ENCODE measurements at regions not wholly inside any gene's neighbourhood (a gene's known extent, or its start where the extent isn't known, plus 50 kb on each side); places are given as distances from the start of the nearest gene placed in this dataset.

GRCh38 chr16:82248677-82249076 is 78.7 kb upstream of the MPHOSPH6 start (continued):
- TF ChIP-seq CBX3 (IDR thresholded peaks at IDR 0.05; ENCODE audit: borderline replicate concordance, low read depth) = no peak

GRCh38 chr16:82248012-82248656 is 78.1 kb upstream of the MPHOSPH6 start:
- no peaks in the 10 kb centered on the region for H3K9me3 ChIP-seq (replicated peaks; ENCODE audit: control insufficient read depth, insufficient read depth, low read length)
- H3K27ac ChIP-seq (ENCODE audit: control insufficient read depth, insufficient read depth) = no peak overlapping the region
- CTCF ChIA-PET = interaction anchor here (4.7 kb wide), 1 partner anchor 15 kb away, joined by 27 read pairs; no protein-coding TSS in a partner anchor
- no peak overlapping the region for H3K4me2 ChIP-seq (ENCODE audit: control insufficient read depth, insufficient read depth)
- in situ Hi-C loops (cut with MboI) = no loop called here
- no peaks in the 10 kb centered on the region for H4K20me1 ChIP-seq (ENCODE audit: control insufficient read depth, insufficient read depth)
- no peak overlapping the region for H3K4me3 ChIP-seq
- no peaks in the 10 kb centered on the region for H3K4me1 ChIP-seq (ENCODE audit: control insufficient read depth, insufficient read depth, low read length)
- H3K27me3 ChIP-seq (replicated peaks in 1 of 2; ENCODE audit: control insufficient read depth in 2 of 2, insufficient read depth in 2 of 2, low read length in 1 of 2) = no peaks in the 10 kb centered on the region; a peak in 1 of 4 replicates
- H2AFZ ChIP-seq (ENCODE audit: control insufficient read depth, low read depth, low read length) = no peak overlapping the region
- WGBS (ENCODE audit: insufficient coverage, insufficient replicate concordance, low lambda C conversion rate, missing lambda C conversion rate) = 36% methylated on average over 5 of the region's 5 CpGs
- no peak for DNase-seq (ENCODE audit: low read depth, low spot score)
- intact Hi-C loops (cut with micrococcal nuclease; ENCODE audit: unreplicated experiment) = no loop called here
- RAD21 ChIA-PET (ENCODE audit: unreplicated experiment) = no interaction called here
- H3K36me3 ChIP-seq (ENCODE audit: control insufficient read depth in 2 of 2, insufficient read depth in 2 of 2, low read length in 1 of 2) = no peaks in the 10 kb centered on the region
- H3K79me2 ChIP-seq (ENCODE audit: control insufficient read depth, insufficient read depth, low read length) = no peaks in the 10 kb centered on the region
- SMC1A ChIA-PET (ENCODE audit: uncharacterized antibody, unreplicated experiment) = interaction anchor here (0.6 kb wide), 1 partner anchor 18 kb away, joined by 3 read pairs; no protein-coding TSS in a partner anchor
- POLR2A ChIA-PET = no interaction called here
- no TSS peak for BruUV-seq (replicated peaks)
- H3K9ac ChIP-seq (ENCODE audit: control insufficient read depth, insufficient read depth, low read length) = no peak overlapping the region
- no peak for FAIRE-seq
- ATAC-seq = no peak
- TF ChIP-seq KLF5 (IDR thresholded peaks at IDR 0.05; ENCODE audit: partially characterized antibody) (no peak), MTA3 (IDR thresholded peaks at IDR 0.05; ENCODE audit: borderline replicate concordance, low read length) (no peak), SMARCA5 (IDR thresholded peaks at IDR 0.05) (no peak), SRF (IDR thresholded peaks at IDR 0.05; ENCODE audit: low read depth in 2 of 2, low read length in 2 of 2) (no peak), RAD21 (IDR thresholded peaks at IDR 0.05; ENCODE audit: insufficient read depth, low read depth, low read length) (no peak), JUND (IDR thresholded peaks at IDR 0.05; ENCODE audit: low read depth, low read length) (no peak), BHLHE40 (IDR thresholded peaks at IDR 0.05; ENCODE audit: borderline replicate concordance in 1 of 2, low read depth in 2 of 2, low read length in 1 of 2) (no peak), CBX5 (IDR thresholded peaks at IDR 0.05; ENCODE audit: low read depth) (no peak), MTA2 (IDR thresholded peaks at IDR 0.05; ENCODE audit: low read depth) (no peak), CEBPZ (IDR thresholded peaks at IDR 0.05; ENCODE audit: low read depth, low read length) (no peak), ZNF217 (IDR thresholded peaks at IDR 0.05) (no peak), YY1 (IDR thresholded peaks at IDR 0.05; ENCODE audit: low read depth, low read length) (no peak)

Data from GM12878 (cell line).